Aorta (tissue), 5 donors: ENCODE measurements at regions not wholly inside any gene's neighbourhood (a gene's known extent, or its start where the extent isn't known, plus 50 kb on each side); places are given as distances from the start of the nearest gene placed in this dataset.
"Not testable (repeated sequence)": the region's sequence is repeated elsewhere in the genome, so short reads cannot be mapped to it uniquely, and the experiment has no call there.

ENCODE experiments used
- ATAC-seq: fragments of 200-7000 bp; cut with Tn5 transposase; one replicate; pipeline ENCODE4 v1.9.1; 2022; ENCODE audit warnings: moderate library complexity; ENCODE audit not compliant: low FRiP score
- DNase-seq, 2 donors: peaks; one replicate each; pipeline ENCODE4 v3.0.0-alpha.2; 2020
- H3K27ac ChIP-seq, 2 donors: one replicate each; pipeline ENCODE4 v1.5.1; 2013; ENCODE audit warnings: low read length in 2 of 2, mild to moderate bottlenecking in 2 of 2, moderate library complexity in 2 of 2, control low read depth in 1 of 2, inconsistent platforms in 1 of 2, low read depth in 1 of 2
- H3K27me3 ChIP-seq, 2 donors: one replicate each; pipeline ENCODE4 v1.6.1; 2013; ENCODE audit warnings: control low read depth in 1 of 2, low read length in 1 of 2, mild to moderate bottlenecking in 1 of 2, moderate library complexity in 1 of 2; ENCODE audit not compliant: insufficient read depth in 2 of 2, control insufficient read depth in 1 of 2
- H3K36me3 ChIP-seq, 2 donors: one replicate each; pipeline ENCODE4 v1.6.1; 2013; ENCODE audit warnings: control low read depth in 1 of 2, low read length in 1 of 2, mild to moderate bottlenecking in 1 of 2; ENCODE audit not compliant: insufficient read depth in 2 of 2, control insufficient read depth in 1 of 2
- H3K4me1 ChIP-seq, 2 donors: one replicate each; pipeline ENCODE4 v1.6.1; 2013; ENCODE audit warnings: low read length in 2 of 2, control low read depth in 1 of 2, mild to moderate bottlenecking in 1 of 2, moderate library complexity in 1 of 2; ENCODE audit not compliant: insufficient read depth in 2 of 2, control insufficient read depth in 1 of 2
- H3K4me3 ChIP-seq, 2 donors: one replicate each; pipeline ENCODE4 v1.5.1; 2013; ENCODE audit warnings: low read length in 2 of 2, control low read depth in 1 of 2, mild to moderate bottlenecking in 1 of 2
- H3K9me3 ChIP-seq: one replicate; pipeline ENCODE4 v1.6.1; 2013; ENCODE audit warnings: mild to moderate bottlenecking, low read length; ENCODE audit not compliant: control insufficient read depth
- WGBS, 2 donors: extraction: QIAGEN DNeasy Blood & Tissue Kit; methylation state at CpG; one replicate each; pipeline ENCODE4 v1.1.7; 2013; 5-methylcytosine and 5-hydroxymethylcytosine counted together
- intact Hi-C, 2 donors: fragments of 100-400 bp; cut with DNase I; formaldehyde crosslinking; loops; one replicate each; pipeline versions ENCODE4 v1.14.2 to v1.15.0; 2022
- donor health status: healthy with polysubstance abuse.
- donor health status: Bipolar disorder and iron deficiency.
- donor health status: DM: no; HTN: no; CAD: no.
- donor health status: DM: no; HTN: no; CAD: no.
- donor health status: DM: yes; HTN: yes; CAD: no.

- DNase-seq: no peak
- H3K4me3 ChIP-seq: no peak overlapping the region
- ATAC-seq: no peak
- intact Hi-C loops: no loop called here
- 73 to 82% methylated on average over 2 of the region's 2 CpGs for WGBS, 2 donors
- no peaks in the 10 kb centered on the region for H3K4me1 ChIP-seq
- no peaks in the 10 kb centered on the region for H3K9me3 ChIP-seq
- H3K27me3 ChIP-seq: no peaks in the 10 kb centered on the region
- H3K36me3 ChIP-seq: no peaks in the 10 kb centered on the region
- no peak overlapping the region for H3K27ac ChIP-seq
Observed at GRCh38 chr13:90493667-90494066, 853.8 kb upstream of the MIR17HG start.

DNA sequence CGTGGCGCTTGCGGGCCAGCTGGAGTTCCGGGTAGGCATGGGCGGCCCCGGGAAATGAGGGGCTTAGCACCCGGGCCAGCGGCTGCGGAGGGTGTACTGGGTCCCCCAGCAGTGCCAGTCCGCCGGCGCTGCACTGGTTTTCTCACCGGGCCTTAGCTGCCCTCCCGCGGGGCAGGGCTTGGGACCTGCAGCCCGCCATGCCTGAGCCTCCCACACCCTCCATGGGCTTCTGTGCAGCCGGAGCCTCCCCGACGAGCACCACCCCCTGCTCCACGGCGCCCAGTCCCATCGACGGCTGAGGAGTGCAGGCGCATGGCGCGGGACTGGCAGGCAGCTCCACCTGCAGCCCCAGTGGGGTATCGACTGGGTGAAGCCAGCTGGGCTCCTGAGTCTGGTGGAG lies 852.6 kb upstream of the MIR17HG start:
- WGBS, 2 donors: 94 to 97% methylated on average over 25 to 27 of the region's 27 CpGs
- DNase-seq, H3K4me3 ChIP-seq, intact Hi-C loops, H3K4me1 ChIP-seq, H3K9me3 ChIP-seq, ATAC-seq, H3K27me3 ChIP-seq, H3K27ac ChIP-seq, H3K36me3 ChIP-seq: not testable (repeated sequence)

DNA sequence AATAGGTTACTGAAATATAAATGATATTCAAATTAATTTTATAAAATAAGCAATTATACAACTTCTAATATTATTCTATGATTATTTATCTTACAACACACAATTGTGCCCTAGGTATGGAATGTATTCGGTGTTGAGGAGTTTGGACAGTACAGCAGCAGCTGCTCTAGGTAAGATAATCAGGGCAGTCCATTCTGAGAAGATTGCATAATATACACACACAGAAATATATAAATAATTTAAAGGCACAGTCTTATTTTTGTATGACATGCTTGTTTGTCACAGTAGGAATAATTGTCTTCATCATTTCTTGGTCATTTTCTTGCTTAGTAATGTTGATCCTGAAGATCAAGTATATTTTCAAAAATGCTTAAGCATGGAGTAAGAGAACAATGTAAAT lies 849.4 kb upstream of the MIR17HG start:
- H3K4me1 ChIP-seq: no peaks in the 10 kb centered on the region
- no peak overlapping the region for H3K27ac ChIP-seq
- no peaks in the 10 kb centered on the region for H3K9me3 ChIP-seq
- ATAC-seq: no peak
- no peaks in the 10 kb centered on the region for H3K27me3 ChIP-seq
- WGBS, 2 donors: 88 to 90% methylated on average over 1 of the region's 1 CpG
- intact Hi-C loops: no loop called here
- no peak overlapping the region for H3K4me3 ChIP-seq
- DNase-seq: no peak
- H3K36me3 ChIP-seq: no peaks in the 10 kb centered on the region

DNA sequence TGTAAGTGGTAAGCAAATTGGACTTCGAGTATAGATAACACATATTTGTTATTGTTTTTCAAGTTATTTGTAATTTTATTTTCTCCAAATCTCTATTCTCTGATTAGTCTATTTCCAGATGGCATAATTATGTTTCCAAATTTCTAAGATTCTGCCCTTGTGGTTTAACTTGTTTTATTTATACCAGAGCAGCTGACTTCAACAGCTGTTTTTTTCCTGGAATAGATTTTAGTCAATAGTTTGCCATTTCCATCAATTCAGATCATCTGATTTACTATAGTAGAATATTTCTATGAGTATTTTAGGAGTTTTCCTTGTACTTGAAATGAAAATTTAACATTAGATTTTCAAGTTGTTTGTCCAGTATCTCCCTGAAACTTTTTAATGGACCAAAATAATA lies 848.7 kb upstream of the MIR17HG start:
- Histone ChIP-seq H3K4me1 (no peaks in the 10 kb centered on the region), H3K27ac (no peak overlapping the region)
- whole genome bisulfite sequencing, 2 donors: 1 to 18% methylated on average over 1 of the region's 1 CpG

GRCh38 chr13:90500569-90500968 lies 846.9 kb upstream of the MIR17HG start:
- Histone ChIP-seq H3K36me3 (no peaks in the 10 kb centered on the region), H3K4me3 (no peak overlapping the region), H3K27me3 (no peaks in the 10 kb centered on the region), H3K27ac (no peak overlapping the region), H3K4me1 (no peaks in the 10 kb centered on the region), H3K9me3 (no peaks in the 10 kb centered on the region)
- no peak for ATAC-seq
- intact Hi-C loops: no loop called here
- WGBS, 2 donors: 47 to 68% methylated on average over 2 of the region's 2 CpGs
- DNase-seq: no peak

More for the DNA sequence above, 848.7 kb upstream of the MIR17HG start:
- Histone ChIP-seq H3K9me3 (no peaks in the 10 kb centered on the region), H3K27me3 (no peaks in the 10 kb centered on the region), H3K36me3 (no peaks in the 10 kb centered on the region), H3K4me3 (no peak overlapping the region)
- DNase-seq (no peak), ATAC-seq (no peak)
- intact Hi-C loops: no loop called here

- 79 to 87% methylated on average over 1 of the region's 1 CpG for WGBS, 2 donors
- DNase-seq (no peak), ATAC-seq (no peak)
- Histone ChIP-seq H3K9me3 (no peaks in the 10 kb centered on the region), H3K36me3 (no peaks in the 10 kb centered on the region), H3K4me1 (no peaks in the 10 kb centered on the region), H3K27ac (no peak overlapping the region), H3K4me3 (no peak overlapping the region), H3K27me3 (no peaks in the 10 kb centered on the region)
- intact Hi-C loops: no loop called here
Observed at GRCh38 chr13:90502153-90502552, 845.3 kb upstream of the MIR17HG start.

DNA sequence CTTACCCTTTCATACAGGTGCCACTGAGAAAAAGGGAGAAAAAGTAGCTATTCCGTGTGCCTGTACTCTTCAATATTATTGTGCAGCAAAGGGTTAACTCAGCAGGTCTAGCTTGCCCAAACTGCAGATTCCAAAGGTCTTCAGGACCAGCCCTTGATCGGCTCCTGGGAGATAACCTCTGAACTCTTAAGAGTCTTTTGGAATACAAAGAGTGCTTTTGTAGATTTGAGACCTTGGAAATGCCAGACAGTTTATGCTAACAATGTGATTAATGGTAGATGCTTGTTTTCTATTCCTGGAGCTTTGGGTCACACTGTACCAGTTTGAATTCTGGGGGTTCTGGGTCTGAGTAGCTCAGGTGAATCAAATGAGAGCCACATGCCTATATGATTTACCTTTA lies 844.7 kb upstream of the MIR17HG start:
- Histone ChIP-seq H3K27me3 (no peaks in the 10 kb centered on the region), H3K36me3 (no peaks in the 10 kb centered on the region), H3K9me3 (no peaks in the 10 kb centered on the region), H3K4me1 (no peaks in the 10 kb centered on the region), H3K27ac (no peak overlapping the region), H3K4me3 (no peak overlapping the region)
- intact Hi-C loops: no loop called here
- no peak for DNase-seq
- WGBS, 2 donors: 37 to 44% methylated on average over 2 of the region's 2 CpGs
- ATAC-seq: no peak

DNA sequence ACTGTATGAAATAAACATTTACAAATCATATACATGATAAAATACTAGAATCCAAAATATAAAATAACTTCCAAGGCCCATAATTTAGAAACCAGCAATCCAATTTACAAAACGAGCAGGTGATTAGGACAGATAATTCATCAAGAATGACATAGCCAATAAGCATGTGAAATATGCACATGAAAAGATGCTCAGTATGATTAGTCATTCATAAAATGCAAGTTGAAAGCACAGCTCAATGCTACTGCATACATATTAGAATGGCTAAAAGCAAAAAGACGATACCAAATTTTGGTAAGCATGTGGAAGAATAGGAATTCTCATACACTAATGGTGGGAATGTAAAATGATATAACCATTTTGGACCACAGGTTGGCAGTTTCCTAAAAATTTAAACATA lies 837.2 kb upstream of the MIR17HG start:
- no peak overlapping the region for H3K4me3 ChIP-seq
- no peak overlapping the region for H3K27ac ChIP-seq
- WGBS, 2 donors: 79 to 90% methylated on average over 2 of the region's 2 CpGs
- H3K27me3 ChIP-seq: no peaks in the 10 kb centered on the region
- no peak for DNase-seq
- H3K9me3 ChIP-seq: no peaks in the 10 kb centered on the region
- no peaks in the 10 kb centered on the region for H3K36me3 ChIP-seq
- intact Hi-C loops: no loop called here
- H3K4me1 ChIP-seq: no peaks in the 10 kb centered on the region
- ATAC-seq: no peak

- no peak overlapping the region for H3K27ac ChIP-seq
- ATAC-seq: no peak
- H3K4me1 ChIP-seq: no peaks in the 10 kb centered on the region
- no peaks in the 10 kb centered on the region for H3K27me3 ChIP-seq
- 53 to 55% methylated on average over 2 of the region's 2 CpGs for WGBS, 2 donors
- no peak overlapping the region for H3K4me3 ChIP-seq
- no peak for DNase-seq
- intact Hi-C loops: no loop called here
- H3K36me3 ChIP-seq: no peaks in the 10 kb centered on the region
- H3K9me3 ChIP-seq: no peaks in the 10 kb centered on the region
Observed at GRCh38 chr13:90511903-90512302, 835.6 kb upstream of the MIR17HG start.
